Activated naive CD4-positive, alpha-beta T cell treated with anti-CD3 and anti-CD28 coated beads, Interleukin-2, amount 50 U/mL, for 72 hours (primary cell): ENCODE measurements at regions not wholly inside any gene's neighbourhood (a gene's known extent, or its start where the extent isn't known, plus 50 kb on each side); places are given as distances from the start of the nearest gene placed in this dataset.

Source experiments
- ATAC-seq, 2 donors: fragments of 150-1000 bp; cut with Tn5 transposase; 2 replicates each; pipeline ENCODE4 v1.10.0; 2021; ENCODE audit warnings: mild to moderate bottlenecking in 2 of 2, moderate library complexity in 2 of 2
- DNase-seq, 2 donors: peaks; one replicate each; pipeline ENCODE4 v3.0.0; 2021 to 2022; ENCODE audit warnings: low spot score in 2 of 2
- H3K27ac Mint-ChIP-seq, 2 donors: one replicate each; pipeline ENCODE4 v1.8.0; 2022; ENCODE audit warnings: mild to moderate bottlenecking in 2 of 2, mixed read lengths in 2 of 2
- H3K36me3 Mint-ChIP-seq, 2 donors: one replicate each; pipeline ENCODE4 v1.8.0; 2022; ENCODE audit warnings: mixed read lengths in 2 of 2
- H3K9me3 Mint-ChIP-seq, 2 donors: one replicate each; pipeline ENCODE4 v1.8.0; 2022; ENCODE audit warnings: mixed read lengths in 2 of 2

DNA sequence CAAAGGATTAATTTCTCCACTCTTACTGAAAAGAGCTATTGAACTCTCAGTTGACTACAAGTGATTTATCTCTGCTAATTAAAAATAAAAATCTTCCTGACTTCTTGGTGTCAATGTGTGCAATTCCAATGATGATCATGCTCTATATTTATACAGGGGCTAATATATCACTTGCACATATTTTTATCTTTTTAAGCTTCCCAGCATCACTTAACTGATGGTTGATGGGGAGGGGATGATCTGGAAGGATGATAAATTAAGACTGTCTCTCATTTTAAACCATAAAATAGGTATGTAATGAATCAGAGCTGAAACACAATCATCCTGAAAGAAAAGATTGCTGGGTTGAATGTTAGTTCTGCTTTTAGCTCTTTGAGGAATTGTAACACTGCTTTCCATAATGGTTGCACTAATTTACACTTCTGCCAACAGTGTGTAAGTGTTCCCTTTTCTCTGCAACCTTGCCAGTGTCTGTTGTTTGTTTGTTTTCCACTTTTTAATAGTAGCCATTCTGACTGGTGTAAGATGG lies 169.6 kb upstream of the ECI2 start:
- ATAC-seq (no peak), DNase-seq (no peak)
- no peak overlapping the region for H3K27ac Mint-ChIP-seq
- peaks cover 4 to 5% of the 10 kb centered on the region in 2 donors for H3K9me3 Mint-ChIP-seq
- peaks cover 0 to 5% of the 10 kb centered on the region in 2 donors for H3K36me3 Mint-ChIP-seq

DNA sequence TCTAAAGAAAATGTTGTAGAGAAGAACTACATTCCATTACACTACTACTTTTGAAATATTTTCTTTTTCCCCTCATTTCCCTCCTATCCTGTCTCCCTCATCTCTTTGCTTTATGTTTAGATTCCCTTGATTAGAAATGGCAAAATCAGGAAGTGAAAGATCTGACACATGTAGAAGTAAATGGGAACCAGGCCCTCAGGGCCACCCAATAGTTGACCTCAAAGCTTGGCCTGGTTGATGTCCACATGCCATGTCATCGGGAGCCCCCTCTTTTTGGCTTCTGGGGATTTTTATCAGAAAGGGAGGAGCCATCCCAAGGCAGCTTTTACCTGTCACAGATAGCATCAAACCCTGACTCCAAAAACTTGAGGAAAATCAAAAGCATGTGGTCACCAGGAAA lies 168.3 kb upstream of the ECI2 start:
- Mint-ChIP-seq H3K27ac (no peak overlapping the region), H3K36me3 (no peaks in the 10 kb centered on the region), H3K9me3 (no peaks in the 10 kb centered on the region)
- no peak for DNase-seq
- ATAC-seq, result no peak

GRCh38 chr6:4302524-4302923 lies 167.1 kb upstream of the ECI2 start:
- H3K27ac Mint-ChIP-seq, result no peak overlapping the region
- H3K9me3 Mint-ChIP-seq, result no peaks in the 10 kb centered on the region
- ATAC-seq, result no peak
- H3K36me3 Mint-ChIP-seq, result no peaks in the 10 kb centered on the region
- DNase-seq, result no peak

GRCh38 chr6:4301871-4302270 lies 166.5 kb upstream of the ECI2 start:
- no peak for ATAC-seq
- Mint-ChIP-seq H3K27ac (no peak overlapping the region), H3K36me3 (no peaks in the 10 kb centered on the region), H3K9me3 (no peaks in the 10 kb centered on the region)
- no peak for DNase-seq

- Mint-ChIP-seq H3K9me3 (no peaks in the 10 kb centered on the region), H3K27ac (no peak overlapping the region), H3K36me3 (no peaks in the 10 kb centered on the region)
- no peak for DNase-seq
- ATAC-seq, result no peak
Measured at GRCh38 chr6:4300917-4301316, 165.5 kb upstream of the ECI2 start.

DNA sequence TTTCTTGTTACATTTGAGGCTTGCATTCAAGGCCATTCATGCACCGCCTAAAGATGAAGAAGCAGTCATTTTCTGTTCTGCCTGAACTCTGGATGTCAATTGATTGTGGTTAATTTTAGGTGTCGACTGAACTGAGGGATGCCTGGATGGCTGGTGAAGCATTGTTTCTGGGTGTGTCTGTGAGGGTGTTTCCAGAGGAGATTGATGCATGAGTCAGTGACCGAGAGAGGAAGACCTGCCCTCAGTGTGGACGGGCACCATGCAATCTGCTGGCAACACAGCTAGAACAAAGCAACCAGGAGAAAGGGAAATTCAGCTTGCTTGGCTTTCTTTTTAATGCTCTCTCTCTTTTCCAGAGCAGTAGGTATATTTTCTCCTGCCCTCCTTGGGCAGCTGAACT lies 164.1 kb upstream of the ECI2 start:
- DNase-seq (no peak), ATAC-seq (no peak)
- Mint-ChIP-seq H3K36me3 (no peaks in the 10 kb centered on the region), H3K27ac (no peak overlapping the region), H3K9me3 (no peaks in the 10 kb centered on the region)

DNA sequence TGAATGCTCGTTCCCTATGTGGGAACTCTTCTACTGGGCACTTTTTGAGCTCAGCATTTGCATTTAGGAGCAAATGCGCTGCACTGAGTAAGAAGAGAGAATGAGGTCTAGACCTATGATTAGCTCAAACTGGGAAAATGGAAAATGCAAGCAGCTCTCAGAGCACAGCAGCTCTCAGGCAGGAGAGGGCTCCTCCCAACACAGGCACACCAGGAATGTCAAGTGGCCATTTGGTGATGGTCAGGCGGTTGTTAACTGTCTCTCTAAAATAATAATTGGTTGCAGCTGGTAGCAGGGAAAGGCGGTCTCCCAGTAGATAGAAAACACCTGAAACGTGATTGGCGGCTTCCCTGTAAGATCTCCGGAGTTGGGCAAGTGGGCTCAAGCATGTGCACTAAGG lies 162.0 kb upstream of the ECI2 start:
- Mint-ChIP-seq H3K9me3 (no peaks in the 10 kb centered on the region), H3K27ac (no peak overlapping the region), H3K36me3 (no peaks in the 10 kb centered on the region)
- DNase-seq (no peak), ATAC-seq (no peak)

- DNase-seq (no peak), ATAC-seq (no peak)
- Mint-ChIP-seq H3K36me3 (no peaks in the 10 kb centered on the region), H3K9me3 (no peaks in the 10 kb centered on the region), H3K27ac (no peak overlapping the region)
Measured at GRCh38 chr6:4296552-4296951, 161.2 kb upstream of the ECI2 start.

GRCh38 chr6:4295783-4296155 lies 160.4 kb upstream of the ECI2 start:
- ATAC-seq (no peak), DNase-seq (no peak)
- Mint-ChIP-seq H3K36me3 (no peaks in the 10 kb centered on the region), H3K9me3 (no peaks in the 10 kb centered on the region), H3K27ac (no peak overlapping the region)

GRCh38 chr6:4295058-4295782 lies 159.8 kb upstream of the ECI2 start:
- DNase-seq (no peak), ATAC-seq (no peak)
- Mint-ChIP-seq H3K9me3 (no peaks in the 10 kb centered on the region), H3K27ac (no peak overlapping the region), H3K36me3 (no peaks in the 10 kb centered on the region)

- no peak for ATAC-seq
Measured at GRCh38 chr6:4294636-4295035, 159.3 kb upstream of the ECI2 start.

GRCh38 chr6:4291453-4292403 lies 156.4 kb upstream of the ECI2 start:
- no peak for DNase-seq
- ATAC-seq, result no peak
- H3K27ac Mint-ChIP-seq, result no peak overlapping the region
- H3K36me3 Mint-ChIP-seq, result no peaks in the 10 kb centered on the region
- no peaks in the 10 kb centered on the region for H3K9me3 Mint-ChIP-seq

More at GRCh38 chr6:4294636-4295035, 159.3 kb upstream of the ECI2 start:
- Mint-ChIP-seq H3K9me3 (no peaks in the 10 kb centered on the region), H3K27ac (no peak overlapping the region), H3K36me3 (no peaks in the 10 kb centered on the region)
- no peak for DNase-seq

DNA sequence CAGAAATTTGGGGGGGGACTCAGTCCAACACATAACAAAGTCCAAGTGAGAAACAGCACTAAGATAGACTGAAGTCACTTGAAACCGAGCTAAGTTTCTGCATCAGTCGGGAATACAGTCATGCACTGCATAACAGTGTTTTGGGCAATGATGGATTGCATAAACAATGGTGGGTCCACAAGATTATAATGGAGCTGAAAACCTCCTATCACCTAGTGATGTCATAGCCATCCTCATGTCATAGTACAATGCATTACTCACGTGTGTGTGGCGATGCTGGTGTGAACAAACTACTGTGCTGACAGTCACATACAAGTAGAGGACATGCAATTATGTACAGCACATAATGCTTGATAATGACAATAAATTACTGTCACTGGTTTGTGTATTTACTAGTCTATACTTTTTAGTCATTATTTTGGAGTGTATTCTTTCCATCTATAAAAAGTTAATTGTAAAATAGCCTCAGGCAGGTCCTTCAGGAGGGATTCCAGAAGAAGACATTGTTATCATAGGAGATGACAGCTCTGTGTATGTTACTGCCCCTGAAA lies 154.5 kb upstream of the ECI2 start:
- DNase-seq (no peak), ATAC-seq (no peak)
- H3K27ac Mint-ChIP-seq, result no peak overlapping the region
- no peaks in the 10 kb centered on the region for H3K36me3 Mint-ChIP-seq
- no peaks in the 10 kb centered on the region for H3K9me3 Mint-ChIP-seq

GRCh38 chr6:4287811-4288244 lies 152.5 kb upstream of the ECI2 start:
- no peaks in the 10 kb centered on the region for H3K36me3 Mint-ChIP-seq
- no peak overlapping the region for H3K27ac Mint-ChIP-seq
- ATAC-seq (no peak), DNase-seq (no peak)
- H3K9me3 Mint-ChIP-seq, result no peaks in the 10 kb centered on the region

DNA sequence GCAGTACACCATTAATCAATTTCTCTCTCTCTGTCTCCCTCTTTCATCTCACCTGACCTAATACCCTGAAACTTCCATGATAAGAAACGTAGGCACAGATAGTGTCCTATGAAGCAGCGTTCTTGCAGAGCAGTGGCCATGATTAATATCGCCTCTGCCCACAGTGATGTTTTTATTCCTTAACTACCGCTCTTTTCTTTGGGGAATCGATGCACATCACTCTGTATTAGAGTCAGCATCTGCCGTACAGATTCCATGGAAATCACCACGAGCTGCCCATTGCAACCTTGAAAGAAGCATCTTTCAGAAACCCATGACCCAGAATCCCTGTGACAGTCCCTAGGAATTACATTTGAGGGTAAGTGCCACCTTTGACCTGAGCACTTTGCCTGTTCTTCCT lies 152.0 kb upstream of the ECI2 start:
- no peak for ATAC-seq
- no peak for DNase-seq
- no peaks in the 10 kb centered on the region for H3K36me3 Mint-ChIP-seq
- no peaks in the 10 kb centered on the region for H3K9me3 Mint-ChIP-seq
- no peak overlapping the region for H3K27ac Mint-ChIP-seq

DNA sequence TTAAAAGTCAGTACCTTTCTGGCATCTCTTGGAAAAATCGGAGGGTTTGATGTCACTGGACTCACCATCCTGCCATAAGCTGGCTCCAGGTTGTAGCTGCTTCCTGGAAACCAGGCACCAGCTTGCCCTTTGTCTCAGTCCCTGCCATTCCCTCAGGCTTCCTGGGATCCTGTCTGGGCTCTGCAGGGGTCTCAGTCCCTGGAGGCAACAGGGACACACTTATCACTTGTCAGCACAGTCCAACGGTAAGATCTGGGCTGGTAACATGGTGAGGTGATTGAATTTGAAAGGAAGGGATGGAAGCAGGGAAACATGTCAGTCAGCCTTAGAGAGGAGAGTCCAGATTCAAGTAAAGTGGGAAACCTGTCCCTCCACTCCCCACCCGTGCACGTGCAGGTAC lies 147.6 kb upstream of the ECI2 start:
- DNase-seq (no peak), ATAC-seq (no peak)
- peaks cover 0 to 4% of the 10 kb centered on the region in 2 donors for H3K36me3 Mint-ChIP-seq
- H3K27ac Mint-ChIP-seq, result no peak overlapping the region
- no peaks in the 10 kb centered on the region for H3K9me3 Mint-ChIP-seq
